ENCODE measurements at regions not wholly inside any gene's neighbourhood (a gene's known extent, or its start where the extent isn't known, plus 50 kb on each side); places are given as distances from the start of the nearest gene placed in this dataset.

- TF ChIP-seq CTCF (IDR thresholded peaks at IDR 0.05): no peak
These were observed 186.5 kb upstream of the NAV2 start for GRCh38 chr11:19526119-19526518.

GRCh38 chr11:19525714-19526113 lies 186.9 kb upstream of the NAV2 start:
- no peak for TF ChIP-seq CTCF (IDR thresholded peaks at IDR 0.05)

- no peak for TF ChIP-seq CTCF (IDR thresholded peaks at IDR 0.05)
These were observed 187.4 kb upstream of the NAV2 start for GRCh38 chr11:19525276-19525675.

GRCh38 chr11:19524171-19524671 lies 188.4 kb upstream of the NAV2 start:
- no peak for TF ChIP-seq CTCF (IDR thresholded peaks at IDR 0.05)

GRCh38 chr11:19520681-19521080 lies 192.0 kb upstream of the NAV2 start:
- no peak for TF ChIP-seq CTCF (IDR thresholded peaks at IDR 0.05)

GRCh38 chr11:19519912-19520641 lies 192.6 kb upstream of the NAV2 start:
- no peak for TF ChIP-seq CTCF (IDR thresholded peaks at IDR 0.05)

- no peak for TF ChIP-seq CTCF (IDR thresholded peaks at IDR 0.05)
These were observed 193.3 kb upstream of the NAV2 start for GRCh38 chr11:19519353-19519752.

GRCh38 chr11:19513253-19513652 lies 199.4 kb upstream of the NAV2 start:
- no peak for TF ChIP-seq CTCF (IDR thresholded peaks at IDR 0.05)

Data from LNCAP (cell line).